ENCODE measurements at regions not wholly inside any gene's neighbourhood (a gene's known extent, or its start where the extent isn't known, plus 50 kb on each side); places are given as distances from the start of the nearest gene placed in this dataset.

DNA sequence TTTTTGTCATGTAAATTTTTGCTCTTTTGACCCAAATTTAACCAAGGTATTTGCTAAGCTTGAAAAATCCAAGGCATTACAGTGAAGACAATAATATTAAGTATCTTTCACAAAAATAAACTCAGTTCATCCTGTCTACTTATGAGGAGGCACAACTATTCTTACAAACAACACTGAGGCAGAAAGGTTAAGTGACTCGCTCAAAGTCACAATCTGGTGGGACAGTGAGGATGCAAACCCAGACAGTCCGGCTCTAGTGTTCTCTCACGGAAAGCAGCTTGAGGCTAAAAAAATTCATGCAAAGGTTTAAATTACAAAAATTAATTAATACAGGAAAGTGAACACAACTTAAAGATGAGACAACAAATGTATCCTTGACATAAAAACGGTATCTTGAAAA lies 125.3 kb downstream of the SIPA1L2 start:
- no peaks in the 10 kb centered on the region for H3K4me1 ChIP-seq
- no peak for DNase-seq
- intact Hi-C loops (cut with DNase I; ENCODE audit: low total_unique reads) = no loop called here
- TF ChIP-seq, protein P1, sequence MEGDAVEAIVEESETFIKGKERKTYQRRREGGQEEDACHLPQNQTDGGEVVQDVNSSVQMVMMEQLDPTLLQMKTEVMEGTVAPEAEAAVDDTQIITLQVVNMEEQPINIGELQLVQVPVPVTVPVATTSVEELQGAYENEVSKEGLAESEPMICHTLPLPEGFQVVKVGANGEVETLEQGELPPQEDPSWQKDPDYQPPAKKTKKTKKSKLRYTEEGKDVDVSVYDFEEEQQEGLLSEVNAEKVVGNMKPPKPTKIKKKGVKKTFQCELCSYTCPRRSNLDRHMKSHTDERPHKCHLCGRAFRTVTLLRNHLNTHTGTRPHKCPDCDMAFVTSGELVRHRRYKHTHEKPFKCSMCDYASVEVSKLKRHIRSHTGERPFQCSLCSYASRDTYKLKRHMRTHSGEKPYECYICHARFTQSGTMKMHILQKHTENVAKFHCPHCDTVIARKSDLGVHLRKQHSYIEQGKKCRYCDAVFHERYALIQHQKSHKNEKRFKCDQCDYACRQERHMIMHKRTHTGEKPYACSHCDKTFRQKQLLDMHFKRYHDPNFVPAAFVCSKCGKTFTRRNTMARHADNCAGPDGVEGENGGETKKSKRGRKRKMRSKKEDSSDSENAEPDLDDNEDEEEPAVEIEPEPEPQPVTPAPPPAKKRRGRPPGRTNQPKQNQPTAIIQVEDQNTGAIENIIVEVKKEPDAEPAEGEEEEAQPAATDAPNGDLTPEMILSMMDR (IDR thresholded peaks at IDR 0.05) = no peak
- no peak overlapping the region for H3K27ac ChIP-seq
- no peaks in the 10 kb centered on the region for H3K36me3 ChIP-seq
- no peaks in the 10 kb centered on the region for H3K9me3 ChIP-seq
- H3K27me3 ChIP-seq = no peaks in the 10 kb centered on the region
- H3K4me3 ChIP-seq = no peak overlapping the region

DNA sequence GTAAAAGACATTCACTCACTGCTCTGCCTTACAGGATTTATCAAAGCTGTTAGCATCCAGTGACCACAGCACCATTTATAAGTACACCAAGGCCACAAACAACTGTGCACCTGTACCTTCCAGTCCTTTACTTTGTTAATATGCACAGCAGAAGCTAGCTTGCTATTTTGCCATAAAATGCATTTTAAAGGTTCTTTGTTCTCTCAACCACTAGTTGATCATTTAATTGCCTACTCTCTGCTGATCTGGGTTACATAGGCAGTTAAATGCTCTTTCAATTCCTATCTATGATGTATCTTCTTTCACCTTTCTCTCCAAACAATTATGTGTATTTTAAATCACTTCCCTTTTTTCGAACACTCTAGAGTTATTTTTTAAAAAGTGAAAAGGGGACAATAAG lies 126.4 kb downstream of the SIPA1L2 start:
- H3K4me3 ChIP-seq = no peak overlapping the region
- H3K9me3 ChIP-seq = no peaks in the 10 kb centered on the region
- no peaks in the 10 kb centered on the region for H3K36me3 ChIP-seq
- H3K27ac ChIP-seq = no peak overlapping the region
- intact Hi-C loops (cut with DNase I; ENCODE audit: low total_unique reads) = no loop called here
- TF ChIP-seq, protein P1 (IDR thresholded peaks at IDR 0.05) = no peak
- no peaks in the 10 kb centered on the region for H3K4me1 ChIP-seq
- no peak for DNase-seq
- no peaks in the 10 kb centered on the region for H3K27me3 ChIP-seq

DNA sequence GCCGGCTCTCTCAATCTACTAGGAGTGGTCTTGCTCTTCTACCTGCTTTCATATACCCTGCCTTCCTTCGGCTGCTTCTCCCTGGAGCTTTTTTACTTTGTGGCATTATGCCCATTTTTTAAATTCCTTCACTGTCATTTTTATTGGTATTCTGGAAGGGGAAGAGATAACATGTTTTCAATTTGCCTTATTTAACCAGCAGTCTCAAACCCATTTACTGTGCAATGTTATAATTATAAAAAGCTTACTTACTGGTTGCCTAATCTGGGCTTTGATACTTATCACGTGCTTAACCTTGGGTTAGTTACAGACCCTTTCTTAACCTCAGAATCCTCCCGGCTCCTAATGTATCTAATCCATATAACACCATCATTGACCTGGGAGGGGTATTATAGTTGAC lies 128.1 kb downstream of the SIPA1L2 start:
- TF ChIP-seq, protein P1 (IDR thresholded peaks at IDR 0.05) = no peak
- Histone ChIP-seq H3K4me1 (no peaks in the 10 kb centered on the region), H3K9me3 (no peaks in the 10 kb centered on the region), H3K36me3 (no peaks in the 10 kb centered on the region), H3K27ac (no peak overlapping the region), H3K27me3 (no peaks in the 10 kb centered on the region), H3K4me3 (no peak overlapping the region)
- no peak for DNase-seq
- intact Hi-C loops (cut with DNase I; ENCODE audit: low total_unique reads) = no loop called here

DNA sequence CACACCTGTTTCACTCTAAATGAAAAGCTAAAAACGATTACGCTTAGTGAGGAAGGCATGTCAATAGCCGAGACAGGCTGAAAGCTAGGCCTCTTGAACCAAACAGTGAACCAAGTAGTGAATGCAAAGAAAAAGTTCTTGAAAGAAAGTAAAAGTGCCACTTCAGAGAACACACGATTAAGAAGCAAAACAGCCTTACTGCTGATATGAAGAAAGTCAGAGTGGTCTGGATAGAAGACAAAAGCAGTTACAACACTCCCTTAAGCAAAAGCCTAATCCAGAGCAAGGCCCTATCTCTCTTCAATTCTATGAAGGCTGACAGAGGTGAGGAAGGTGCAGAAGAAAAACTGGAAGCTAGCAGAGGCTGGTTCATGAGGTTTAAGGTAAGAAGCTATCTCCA lies 130.7 kb downstream of the SIPA1L2 start:
- TF ChIP-seq, protein P1 (IDR thresholded peaks at IDR 0.05) = no peak
- Histone ChIP-seq H3K36me3 (no peaks in the 10 kb centered on the region), H3K4me1 (no peaks in the 10 kb centered on the region), H3K27me3 (no peaks in the 10 kb centered on the region), H3K27ac (no peak overlapping the region), H3K9me3 (no peaks in the 10 kb centered on the region), H3K4me3 (no peak overlapping the region)
- DNase-seq = no peak
- intact Hi-C loops (cut with DNase I; ENCODE audit: low total_unique reads) = no loop called here

DNA sequence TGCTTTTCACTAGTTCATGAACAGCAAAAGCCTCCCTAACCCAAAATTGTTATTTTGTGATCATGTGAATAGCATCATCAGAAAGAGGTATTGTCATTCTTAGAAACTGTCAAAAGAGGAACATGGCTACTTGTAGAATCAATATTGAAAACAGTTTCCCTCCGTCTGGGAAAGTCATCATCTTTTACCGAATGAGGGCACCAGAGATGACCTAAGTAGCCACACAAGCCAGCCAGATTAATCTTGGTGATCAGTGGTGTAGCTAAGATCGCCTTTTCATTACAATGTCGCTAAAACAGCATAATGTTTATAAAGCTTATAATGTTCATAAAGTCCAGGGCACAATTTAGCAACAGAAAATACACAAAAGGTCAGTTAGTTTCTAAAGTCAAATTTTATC lies 136.1 kb downstream of the SIPA1L2 start:
- Histone ChIP-seq H3K27ac (no peak overlapping the region), H3K27me3 (no peaks in the 10 kb centered on the region), H3K36me3 (peaks cover 0 to 11% (median 0%) of the 10 kb centered on the region in 3 donors), H3K4me1 (no peaks in the 10 kb centered on the region), H3K9me3 (no peaks in the 10 kb centered on the region), H3K4me3 (no peak overlapping the region)
- TF ChIP-seq, protein P1 (IDR thresholded peaks at IDR 0.05) = no peak
- DNase-seq = no peak
- intact Hi-C loops (cut with DNase I; ENCODE audit: low total_unique reads) = no loop called here

DNA sequence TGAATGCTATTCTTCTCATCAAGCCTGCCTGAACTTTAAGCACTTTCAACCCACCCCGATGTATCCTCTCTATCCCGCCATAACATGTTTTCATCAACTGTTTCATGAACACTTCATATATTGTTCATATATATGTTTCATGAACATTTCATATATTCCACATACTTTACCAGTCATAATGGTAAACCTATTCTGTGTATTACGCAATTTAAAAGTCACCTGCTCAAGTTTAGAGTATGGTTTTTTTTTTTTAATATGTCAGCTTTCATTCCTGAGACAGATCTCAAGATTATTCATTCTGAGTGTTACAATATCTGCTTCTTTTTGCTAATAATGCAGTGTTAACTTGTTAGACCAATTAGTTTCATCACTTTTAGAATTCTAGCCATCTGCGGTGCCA lies 140.7 kb downstream of the SIPA1L2 start:
- Histone ChIP-seq H3K27me3 (no peaks in the 10 kb centered on the region), H3K9me3 (no peaks in the 10 kb centered on the region), H3K36me3 (peaks cover 0 to 11% (median 0%) of the 10 kb centered on the region in 3 donors), H3K4me1 (no peaks in the 10 kb centered on the region), H3K4me3 (no peak overlapping the region), H3K27ac (no peak overlapping the region)
- intact Hi-C loops (cut with DNase I; ENCODE audit: low total_unique reads) = no loop called here
- no peak for DNase-seq
- TF ChIP-seq, protein P1 (IDR thresholded peaks at IDR 0.05) = no peak

Data from tibial artery (tissue), 4 donors.